Liver (tissue), 7 donors: ENCODE measurements at regions not wholly inside any gene's neighbourhood (a gene's known extent, or its start where the extent isn't known, plus 50 kb on each side); places are given as distances from the start of the nearest gene placed in this dataset.

ENCODE experiments used
- DNase-seq: peaks from one replicate; pipeline ENCODE4 v3.0.0-alpha.2; 2017; ENCODE audit warnings: low spot score
- H3K27ac ChIP-seq, 2 donors: one replicate each; pipeline ENCODE4 v1.7.0; 2013; ENCODE audit warnings: inconsistent platforms in 2 of 2, low read length in 2 of 2, control low read depth in 1 of 2, low read depth in 1 of 2, mild to moderate bottlenecking in 1 of 2
- H3K27me3 ChIP-seq, 4 donors: one replicate each; pipeline versions ENCODE4 v1.6.1 to v1.7.0; 2013; ENCODE audit warnings: low read length in 3 of 4, inconsistent platforms in 1 of 4, mild to moderate bottlenecking in 1 of 4, moderate library complexity in 1 of 4; ENCODE audit not compliant: control insufficient read depth in 4 of 4, insufficient read depth in 4 of 4
- H3K36me3 ChIP-seq, 4 donors: one replicate each; pipeline versions ENCODE4 v1.6.1 to v1.7.0; 2013; ENCODE audit warnings: low read length in 3 of 4, mild to moderate bottlenecking in 3 of 4, low read depth in 1 of 4, moderate library complexity in 1 of 4; ENCODE audit not compliant: control insufficient read depth in 4 of 4, insufficient read depth in 3 of 4
- H3K4me1 ChIP-seq, 4 donors: one replicate each; pipeline versions ENCODE4 v1.6.1 to v1.7.0; 2013; ENCODE audit warnings: low read length in 3 of 4, mild to moderate bottlenecking in 3 of 4, moderate library complexity in 1 of 4; ENCODE audit not compliant: control insufficient read depth in 4 of 4, insufficient read depth in 4 of 4
- H3K4me3 ChIP-seq, 3 donors: one replicate each; pipeline versions ENCODE4 v1.6.1 to v1.7.0; 2013; ENCODE audit warnings: low read length in 3 of 3, control low read depth in 1 of 3, low read depth in 1 of 3, mild to moderate bottlenecking in 1 of 3
- H3K9ac ChIP-seq, 2 donors: one replicate each; pipeline ENCODE4 v1.7.0; 2013; ENCODE audit warnings: low read length in 2 of 2, mild to moderate bottlenecking in 2 of 2, moderate library complexity in 2 of 2, control low read depth in 1 of 2, low read depth in 1 of 2
- H3K9me3 ChIP-seq, 4 donors: one replicate each; pipeline versions ENCODE4 v1.6.1 to v1.7.0; 2013; ENCODE audit warnings: low read length in 3 of 4; ENCODE audit not compliant: control insufficient read depth in 4 of 4
- ATF3 ChIP-seq: IDR thresholded peaks from 2 replicates; pipeline ENCODE4 v1.6.1; 2016; ENCODE audit warnings: antibody characterized with exemption
- EGR1 ChIP-seq, 2 donors: IDR thresholded peaks; 2 replicates each; pipeline ENCODE4 v1.6.1; 2016 to 2018; ENCODE audit warnings: antibody characterized with exemption in 2 of 2, low read depth in 2 of 2
- FOXA1 ChIP-seq: IDR thresholded peaks from 2 replicates; pipeline ENCODE4 v1.6.1; 2016; ENCODE audit warnings: antibody characterized with exemption
- FOXA2 ChIP-seq: IDR thresholded peaks from 2 replicates; pipeline ENCODE4 v1.6.1; 2016; ENCODE audit warnings: antibody characterized with exemption
- GABPA ChIP-seq, 2 donors: IDR thresholded peaks in 1 of 2; conservative IDR thresholded peaks in 1 of 2; 2 replicates each; pipeline ENCODE4 v1.6.1; 2016; ENCODE audit warnings: antibody characterized with exemption in 2 of 2, mild to moderate bottlenecking in 1 of 2, moderate library complexity in 1 of 2
- HNF4A ChIP-seq, 2 donors: conservative IDR thresholded peaks; 2 replicates each; pipeline ENCODE4 v1.6.1; 2016; ENCODE audit warnings: antibody characterized with exemption in 2 of 2, mild to moderate bottlenecking in 2 of 2
- HNF4G ChIP-seq: IDR thresholded peaks from 2 replicates; pipeline ENCODE4 v1.6.1; 2016; ENCODE audit warnings: antibody characterized with exemption
- JUND ChIP-seq, 2 donors: IDR thresholded peaks; 2 replicates each; pipeline ENCODE4 v1.6.1; 2016; ENCODE audit warnings: antibody characterized with exemption in 2 of 2
- MAX ChIP-seq: IDR thresholded peaks from 2 replicates; pipeline ENCODE4 v1.6.1; 2016; ENCODE audit warnings: antibody characterized with exemption
- RAD21 ChIP-seq, 2 donors: IDR thresholded peaks; 2 replicates each; pipeline ENCODE4 v1.6.1; 2016; ENCODE audit warnings: antibody characterized with exemption in 2 of 2, mild to moderate bottlenecking in 2 of 2
- REST ChIP-seq: IDR thresholded peaks from 2 replicates; pipeline ENCODE4 v1.6.1; 2016; ENCODE audit warnings: antibody characterized with exemption, mild to moderate bottlenecking
- RXRA ChIP-seq, 2 donors: IDR thresholded peaks; 2 replicates each; pipeline ENCODE4 v1.6.1; 2017 to 2018; ENCODE audit warnings: antibody characterized with exemption in 2 of 2, mild to moderate bottlenecking in 1 of 2
- SP1 ChIP-seq: IDR thresholded peaks from 2 replicates; pipeline ENCODE4 v1.6.1; 2018; ENCODE audit warnings: antibody characterized with exemption, mild to moderate bottlenecking
- TAF1 ChIP-seq: conservative IDR thresholded peaks from 2 replicates; pipeline ENCODE4 v1.6.1; 2016; ENCODE audit warnings: antibody characterized with exemption, mild to moderate bottlenecking
- YY1 ChIP-seq: IDR thresholded peaks from 2 replicates; pipeline ENCODE4 v1.6.1; 2016; ENCODE audit warnings: antibody characterized with exemption, mild to moderate bottlenecking
- ZBTB33 ChIP-seq: IDR thresholded peaks from 2 replicates; pipeline ENCODE4 v1.6.1; 2016; ENCODE audit warnings: antibody characterized with exemption
- WGBS: extraction: QIAGEN DNeasy Blood & Tissue Kit; methylation state at CpG from one replicate; pipeline ENCODE4 v1.1.7; 2013; 5-methylcytosine and 5-hydroxymethylcytosine counted together
- donor health status: healthy.
- donor health status: healthy.
- donor health status: healthy.
- donor health status: healthy.

GRCh38 chr1:118649369-118650106 lies 338.6 kb downstream of the TBX15 start:
- Histone ChIP-seq H3K4me1 (no peaks in the 10 kb centered on the region), H3K36me3 (no peaks in the 10 kb centered on the region), H3K27ac (no peak overlapping the region), H3K9me3 (no peaks in the 10 kb centered on the region), H3K27me3 (no peaks in the 10 kb centered on the region), H3K9ac (no peak overlapping the region), H3K4me3 (no peak overlapping the region)
- TF ChIP-seq FOXA2 (no peak), ZBTB33 (no peak), JUND (IDR thresholded peaks at IDR 0.05) (no peak), FOXA1 (no peak), EGR1 (IDR thresholded peaks at IDR 0.05; ENCODE audit: low read depth in 2 of 2) (no peak), HNF4A (conservative IDR thresholded peaks at IDR 0.05) (no peak)
- WGBS: 62% methylated on average over 4 of the region's 4 CpGs
- DNase-seq: no peak

GRCh38 chr1:118636004-118636403 lies 352.1 kb downstream of the TBX15 start:
- H3K27ac ChIP-seq: no peak overlapping the region
- H3K4me3 ChIP-seq: no peak overlapping the region
- no peaks in the 10 kb centered on the region for H3K36me3 ChIP-seq
- H3K4me1 ChIP-seq: no peaks in the 10 kb centered on the region
- no peak for TF ChIP-seq RXRA (IDR thresholded peaks at IDR 0.05)
- TF ChIP-seq REST: no peak
- TF ChIP-seq YY1: no peak
- no peak for TF ChIP-seq MAX
- DNase-seq: no peak
- H3K9ac ChIP-seq: no peak overlapping the region
- peaks cover 0 to 1% (median 0%) of the 10 kb centered on the region in 4 donors for H3K9me3 ChIP-seq
- H3K27me3 ChIP-seq: no peaks in the 10 kb centered on the region

- no peak overlapping the region for H3K27ac ChIP-seq
- no peak overlapping the region for H3K9ac ChIP-seq
- H3K27me3 ChIP-seq: no peaks in the 10 kb centered on the region
- H3K9me3 ChIP-seq: no peaks in the 10 kb centered on the region
- 88% methylated on average over 2 of the region's 2 CpGs for WGBS
- H3K4me1 ChIP-seq: no peaks in the 10 kb centered on the region
- TF ChIP-seq FOXA2 (no peak), RAD21 (IDR thresholded peaks at IDR 0.05) (no peak), FOXA1 (no peak), SP1 (no peak), GABPA (IDR thresholded peaks at IDR 0.05 in 1 of 2, conservative IDR thresholded peaks at IDR 0.05 in 1 of 2) (no peak), EGR1 (IDR thresholded peaks at IDR 0.05; ENCODE audit: low read depth in 2 of 2) (no peak), HNF4G (no peak), TAF1 (no peak), ZBTB33 (no peak), ATF3 (no peak), REST (no peak)
- H3K36me3 ChIP-seq: no peaks in the 10 kb centered on the region
- no peak overlapping the region for H3K4me3 ChIP-seq
- no peak for DNase-seq
These were observed 360.7 kb downstream of the TBX15 start for GRCh38 chr1:118627435-118627834.
